ENCODE measurements at regions not wholly inside any gene's neighbourhood (a gene's known extent, or its start where the extent isn't known, plus 50 kb on each side); places are given as distances from the start of the nearest gene placed in this dataset.
"Not testable (repeated sequence)": the region's sequence is repeated elsewhere in the genome, so short reads cannot be mapped to it uniquely, and the experiment has no call there.

DNA sequence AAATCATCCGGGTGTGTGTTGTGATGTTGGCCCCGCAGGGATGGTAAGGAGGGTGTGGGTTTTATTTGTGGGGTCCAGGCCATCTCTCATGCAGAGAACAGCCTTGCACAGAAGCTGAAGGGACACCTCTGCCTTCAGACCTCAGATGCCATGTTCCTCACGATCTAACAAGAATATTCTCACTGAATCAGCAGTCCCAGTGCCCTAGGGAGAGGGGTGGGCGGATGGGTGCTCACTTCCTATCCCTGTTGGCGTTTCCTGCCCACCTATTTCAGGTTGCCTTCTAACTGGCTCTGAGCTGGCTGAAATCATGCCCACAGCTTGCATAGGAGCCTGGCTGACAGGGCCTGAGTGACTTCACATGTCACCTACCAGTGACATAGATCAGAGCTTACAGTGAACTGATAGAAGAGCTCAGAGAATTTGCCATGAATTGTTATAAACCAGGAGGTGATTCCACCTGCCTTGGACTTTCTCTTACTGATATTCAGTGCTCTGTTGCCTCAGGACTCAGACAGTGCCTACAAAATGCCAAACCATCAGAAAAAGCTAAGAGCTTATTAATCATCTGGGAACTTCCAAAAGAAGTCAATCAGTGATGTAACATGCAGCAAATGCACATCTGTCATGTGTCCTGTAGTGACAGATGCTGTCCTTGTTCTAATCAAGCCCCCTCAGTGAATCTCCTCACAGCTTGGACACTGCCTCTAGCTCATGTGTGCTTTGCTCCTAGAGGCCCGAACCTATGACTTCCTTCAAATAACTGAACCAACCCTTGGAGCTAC lies 186.8 kb upstream of the ADRA1D start:
- no peak for DNase-seq (ENCODE audit: low spot score in 2 of 2, unreplicated experiment in 2 of 2)

DNA sequence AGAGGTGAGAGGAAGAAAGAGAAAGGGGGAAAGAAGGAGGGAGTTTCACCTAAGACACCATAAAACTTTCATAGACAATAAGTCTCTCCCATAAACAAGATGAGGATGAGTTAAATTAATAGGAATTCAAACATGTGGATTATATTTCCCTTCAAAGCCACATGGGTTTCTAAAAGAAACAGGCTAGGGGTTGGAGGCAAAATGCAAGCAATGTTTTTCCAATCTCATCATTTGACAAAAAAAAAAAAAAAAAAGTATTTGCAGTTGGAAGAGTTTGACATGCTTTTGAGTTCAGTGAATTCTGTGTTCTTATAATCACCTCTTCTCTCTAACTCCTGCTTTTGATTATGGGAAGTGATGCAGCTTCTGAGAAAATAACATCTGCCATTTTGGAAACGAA lies 186.1 kb upstream of the ADRA1D start:
- no peaks in the 10 kb centered on the region for H3K36me3 Mint-ChIP-seq
- no peaks in the 10 kb centered on the region for H3K27me3 Mint-ChIP-seq (ENCODE audit: low read depth)
- DNase-seq (ENCODE audit: low spot score in 2 of 2, unreplicated experiment in 2 of 2) = no peak
- H3K27ac Mint-ChIP-seq = no peak overlapping the region
- no peak for TF ChIP-seq CTCF (IDR thresholded peaks at IDR 0.05; ENCODE audit: unreplicated experiment)
- H3K4me1 Mint-ChIP-seq = peaks cover 4% of the 10 kb centered on the region
- H3K9me3 Mint-ChIP-seq = no peaks in the 10 kb centered on the region
- no peak overlapping the region for H3K4me3 Mint-ChIP-seq

More for the DNA sequence above, 186.8 kb upstream of the ADRA1D start:
- Mint-ChIP-seq H3K27me3 (ENCODE audit: low read depth) (no peaks in the 10 kb centered on the region), H3K27ac (no peak overlapping the region), H3K4me1 (peaks cover 4% of the 10 kb centered on the region), H3K4me3 (no peak overlapping the region), H3K36me3 (no peaks in the 10 kb centered on the region), H3K9me3 (no peaks in the 10 kb centered on the region)
- TF ChIP-seq CTCF (IDR thresholded peaks at IDR 0.05; ENCODE audit: unreplicated experiment) = no peak

GRCh38 chr20:4434681-4435080 lies 185.6 kb upstream of the ADRA1D start:
- no peak overlapping the region for H3K27ac Mint-ChIP-seq
- no peaks in the 10 kb centered on the region for H3K27me3 Mint-ChIP-seq (ENCODE audit: low read depth)
- H3K36me3 Mint-ChIP-seq = no peaks in the 10 kb centered on the region
- no peaks in the 10 kb centered on the region for H3K9me3 Mint-ChIP-seq
- H3K4me1 Mint-ChIP-seq = peaks cover 4% of the 10 kb centered on the region
- DNase-seq (ENCODE audit: low spot score in 2 of 2, unreplicated experiment in 2 of 2) = no peak
- no peak for TF ChIP-seq CTCF (IDR thresholded peaks at IDR 0.05; ENCODE audit: unreplicated experiment)
- no peak overlapping the region for H3K4me3 Mint-ChIP-seq

- DNase-seq (ENCODE audit: low spot score in 2 of 2, unreplicated experiment in 2 of 2) = no peak
- Mint-ChIP-seq H3K4me3 (no peak overlapping the region), H3K36me3 (no peaks in the 10 kb centered on the region), H3K4me1 (peaks cover 4% of the 10 kb centered on the region), H3K9me3 (no peaks in the 10 kb centered on the region), H3K27me3 (ENCODE audit: low read depth) (no peaks in the 10 kb centered on the region), H3K27ac (no peak overlapping the region)
- TF ChIP-seq CTCF (IDR thresholded peaks at IDR 0.05; ENCODE audit: unreplicated experiment) = no peak
Observed at GRCh38 chr20:4431446-4431845, 182.4 kb upstream of the ADRA1D start.

GRCh38 chr20:4430826-4431225 lies 181.7 kb upstream of the ADRA1D start:
- DNase-seq (ENCODE audit: low spot score in 2 of 2, unreplicated experiment in 2 of 2); H3K4me3 Mint-ChIP-seq; H3K4me1 Mint-ChIP-seq; H3K27ac Mint-ChIP-seq; H3K36me3 Mint-ChIP-seq; H3K9me3 Mint-ChIP-seq; H3K27me3 Mint-ChIP-seq (ENCODE audit: low read depth): not testable (repeated sequence)

GRCh38 chr20:4427940-4428586 lies 179.0 kb upstream of the ADRA1D start:
- Mint-ChIP-seq H3K27me3 (ENCODE audit: low read depth) (peaks cover 7% of the 10 kb centered on the region), H3K4me1 (no peaks in the 10 kb centered on the region), H3K36me3 (no peaks in the 10 kb centered on the region), H3K9me3 (no peaks in the 10 kb centered on the region), H3K4me3 (no peak overlapping the region), H3K27ac (no peak overlapping the region)
- TF ChIP-seq CTCF (IDR thresholded peaks at IDR 0.05; ENCODE audit: unreplicated experiment) = no peak
- DNase-seq (ENCODE audit: low spot score in 2 of 2, unreplicated experiment in 2 of 2) = no peak

All from mesothelial cell of epicardium (in vitro differentiated cells).